ENCODE measurements at regions not wholly inside any gene's neighbourhood (a gene's known extent, or its start where the extent isn't known, plus 50 kb on each side); places are given as distances from the start of the nearest gene placed in this dataset.

DNA sequence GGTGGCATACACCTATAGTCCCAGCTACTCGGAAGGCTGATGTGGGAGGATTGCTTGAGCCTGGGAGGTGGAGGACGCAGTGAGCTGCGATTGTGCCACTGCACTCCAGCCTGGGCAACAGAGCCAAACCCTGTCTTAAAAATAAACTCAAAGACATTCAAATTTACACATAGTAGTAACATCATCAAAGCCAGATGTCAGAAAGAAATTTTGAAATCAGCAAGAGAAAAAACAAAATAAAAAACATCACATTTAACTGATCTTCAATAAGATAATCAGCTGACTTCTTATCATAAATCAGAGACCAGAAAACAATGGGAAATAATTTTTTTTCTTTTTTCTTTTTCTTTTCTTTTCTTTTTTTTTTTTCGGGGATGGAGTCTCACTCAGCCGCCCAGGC, 78.9 kb upstream of the ZCCHC13 start:
- no peak overlapping the region for H3K9ac ChIP-seq (ENCODE audit: low read length)
- H2AFZ ChIP-seq (ENCODE audit: insufficient read depth, low read length, poor library complexity): no peak overlapping the region
- no peaks in the 10 kb centered on the region for H3K27me3 ChIP-seq (ENCODE audit: insufficient read depth, low read length)
- H3K36me3 ChIP-seq (ENCODE audit: control insufficient read depth in 1 of 2, insufficient read depth in 2 of 2, low read length in 2 of 2): peaks cover 4 to 9% of the 10 kb centered on the region in 2 experiments
- H4K12ac ChIP-seq (ENCODE audit: low read depth, low read length): no peak overlapping the region
- no peak overlapping the region for H3K4me2 ChIP-seq (ENCODE audit: low read length)
- no peak for DNase-seq
- H2BK5ac ChIP-seq (ENCODE audit: low read depth, low read length, poor library complexity): no peak overlapping the region
- no peaks in the 10 kb centered on the region for H3K4me1 ChIP-seq (ENCODE audit: control insufficient read depth in 1 of 2, insufficient read depth in 2 of 2, low read length in 2 of 2)
- no peak overlapping the region for H2BK120ac ChIP-seq (ENCODE audit: insufficient read depth, low read length, poor library complexity)
- H3K79me2 ChIP-seq (ENCODE audit: control insufficient read depth, insufficient read depth, low read length, poor library complexity): no peaks in the 10 kb centered on the region
- no peak overlapping the region for H4K91ac ChIP-seq (ENCODE audit: low read depth, low read length)
- no peak overlapping the region for H3K27ac ChIP-seq (ENCODE audit: low read depth, low read length)
- no peak overlapping the region for H3K14ac ChIP-seq (ENCODE audit: low read length)
- no peak overlapping the region for H3K23ac ChIP-seq (ENCODE audit: low read length)
- no peaks in the 10 kb centered on the region for H3K9me3 ChIP-seq (ENCODE audit: insufficient read depth, low read depth, low read length)
- no peak overlapping the region for H4K8ac ChIP-seq (ENCODE audit: low read depth, low read length)
- H3K79me1 ChIP-seq (ENCODE audit: low read length): no peaks in the 10 kb centered on the region
- no peak overlapping the region for H2BK12ac ChIP-seq (ENCODE audit: low read length)
- H3K4ac ChIP-seq (ENCODE audit: low read depth, low read length): no peak overlapping the region
- no peak overlapping the region for H3K4me3 ChIP-seq (ENCODE audit: low read depth, low read length)
- WGBS (ENCODE audit: extremely low coverage, insufficient coverage, insufficient read length): no CpG with 5 or more reads among the region's 5 CpGs
- H2AK5ac ChIP-seq (ENCODE audit: low read length): no peak overlapping the region
- no peak overlapping the region for H3K18ac ChIP-seq (ENCODE audit: low read length)

DNA sequence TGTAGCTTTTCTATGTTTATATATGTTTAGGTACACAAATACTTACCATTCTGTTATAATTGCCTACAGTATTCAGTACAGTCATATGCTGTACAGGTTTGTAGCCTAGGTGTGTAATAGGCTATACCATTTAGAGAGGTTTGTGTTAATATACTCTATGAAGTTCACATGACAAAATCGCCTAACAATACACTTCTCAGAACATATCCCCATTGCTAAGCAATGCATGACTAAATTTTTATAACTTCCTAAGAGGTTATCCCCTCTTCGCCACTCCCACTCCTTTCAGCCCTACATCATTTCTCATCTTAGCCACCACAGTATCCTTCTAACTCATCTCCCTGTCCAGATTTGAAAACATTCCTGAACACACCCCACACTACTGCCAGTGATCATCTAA, 83.7 kb upstream of the ZCCHC13 start:
- no peaks in the 10 kb centered on the region for H3K4me1 ChIP-seq (ENCODE audit: control insufficient read depth in 1 of 2, insufficient read depth in 2 of 2, low read length in 2 of 2)
- no peak overlapping the region for H3K14ac ChIP-seq (ENCODE audit: low read length)
- no peak overlapping the region for H3K4me2 ChIP-seq (ENCODE audit: low read length)
- H2AK5ac ChIP-seq (ENCODE audit: low read length): no peak overlapping the region
- no peak overlapping the region for H3K4ac ChIP-seq (ENCODE audit: low read depth, low read length)
- peaks cover 4 to 16% of the 10 kb centered on the region in 2 experiments for H3K36me3 ChIP-seq (ENCODE audit: control insufficient read depth in 1 of 2, insufficient read depth in 2 of 2, low read length in 2 of 2)
- no peaks in the 10 kb centered on the region for H3K27me3 ChIP-seq (ENCODE audit: insufficient read depth, low read length)
- no peak overlapping the region for H2BK120ac ChIP-seq (ENCODE audit: insufficient read depth, low read length, poor library complexity)
- no peak overlapping the region for H4K91ac ChIP-seq (ENCODE audit: low read depth, low read length)
- no peak overlapping the region for H2AFZ ChIP-seq (ENCODE audit: insufficient read depth, low read length, poor library complexity)
- H4K8ac ChIP-seq (ENCODE audit: low read depth, low read length): no peak overlapping the region
- H3K18ac ChIP-seq (ENCODE audit: low read length): no peak overlapping the region
- no peak overlapping the region for H2BK5ac ChIP-seq (ENCODE audit: low read depth, low read length, poor library complexity)
- DNase-seq: no peak
- H3K79me1 ChIP-seq (ENCODE audit: low read length): no peaks in the 10 kb centered on the region
- no CpG with 5 or more reads among the region's 2 CpGs for WGBS (ENCODE audit: extremely low coverage, insufficient coverage, insufficient read length)
- H3K79me2 ChIP-seq (ENCODE audit: control insufficient read depth, insufficient read depth, low read length, poor library complexity): no peaks in the 10 kb centered on the region
- no peaks in the 10 kb centered on the region for H3K9me3 ChIP-seq (ENCODE audit: insufficient read depth, low read depth, low read length)
- H3K23ac ChIP-seq (ENCODE audit: low read length): no peak overlapping the region
- no peak overlapping the region for H3K27ac ChIP-seq (ENCODE audit: low read depth, low read length)
- H4K12ac ChIP-seq (ENCODE audit: low read depth, low read length): no peak overlapping the region
- H3K9ac ChIP-seq (ENCODE audit: low read length): no peak overlapping the region
- H2BK12ac ChIP-seq (ENCODE audit: low read length): no peak overlapping the region
- no peak overlapping the region for H3K4me3 ChIP-seq (ENCODE audit: low read depth, low read length)

DNA sequence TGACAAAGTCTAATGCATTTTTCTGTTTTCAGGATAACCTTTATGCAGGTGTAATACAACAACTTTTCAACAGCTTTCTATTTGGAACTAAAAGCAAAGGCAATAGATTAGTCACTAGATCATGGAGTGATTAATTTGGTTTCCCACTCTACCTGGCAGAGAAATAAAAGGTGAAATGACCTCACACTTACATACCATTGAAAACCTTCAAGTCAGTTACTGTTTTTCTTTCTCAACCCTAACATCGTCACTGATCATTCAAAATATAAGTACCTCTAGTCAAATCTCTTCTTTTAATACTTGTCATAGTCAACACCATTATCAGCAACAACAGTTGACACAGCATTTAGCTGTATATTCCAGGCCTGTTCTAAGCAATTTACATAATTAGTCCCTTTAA, 85.1 kb upstream of the ZCCHC13 start:
- Histone ChIP-seq H3K79me1 (ENCODE audit: low read length) (no peaks in the 10 kb centered on the region), H3K36me3 (ENCODE audit: control insufficient read depth in 1 of 2, insufficient read depth in 2 of 2, low read length in 2 of 2) (peaks cover 4 to 17% of the 10 kb centered on the region in 2 experiments), H2AFZ (ENCODE audit: insufficient read depth, low read length, poor library complexity) (no peak overlapping the region), H3K4me1 (ENCODE audit: control insufficient read depth in 1 of 2, insufficient read depth in 2 of 2, low read length in 2 of 2) (no peaks in the 10 kb centered on the region), H3K27ac (ENCODE audit: low read depth, low read length) (no peak overlapping the region), H3K27me3 (ENCODE audit: insufficient read depth, low read length) (no peaks in the 10 kb centered on the region), H3K9ac (ENCODE audit: low read length) (no peak overlapping the region), H3K14ac (ENCODE audit: low read length) (no peak overlapping the region), H3K18ac (ENCODE audit: low read length) (no peak overlapping the region), H2BK5ac (ENCODE audit: low read depth, low read length, poor library complexity) (no peak overlapping the region), H3K4ac (ENCODE audit: low read depth, low read length) (no peak overlapping the region), H3K23ac (ENCODE audit: low read length) (no peak overlapping the region), H3K4me2 (ENCODE audit: low read length) (no peak overlapping the region), H4K8ac (ENCODE audit: low read depth, low read length) (no peak overlapping the region), H3K4me3 (ENCODE audit: low read depth, low read length) (no peak overlapping the region), H3K79me2 (ENCODE audit: control insufficient read depth, insufficient read depth, low read length, poor library complexity) (no peaks in the 10 kb centered on the region), H2BK12ac (ENCODE audit: low read length) (no peak overlapping the region), H4K12ac (ENCODE audit: low read depth, low read length) (no peak overlapping the region), H2AK5ac (ENCODE audit: low read length) (no peak overlapping the region), H4K91ac (ENCODE audit: low read depth, low read length) (no peak overlapping the region), H2BK120ac (ENCODE audit: insufficient read depth, low read length, poor library complexity) (no peak overlapping the region), H3K9me3 (ENCODE audit: insufficient read depth, low read depth, low read length) (no peaks in the 10 kb centered on the region)
- DNase-seq: no peak
- WGBS (ENCODE audit: extremely low coverage, insufficient coverage, insufficient read length): no CpG with 5 or more reads among the region's 1 CpG

DNA sequence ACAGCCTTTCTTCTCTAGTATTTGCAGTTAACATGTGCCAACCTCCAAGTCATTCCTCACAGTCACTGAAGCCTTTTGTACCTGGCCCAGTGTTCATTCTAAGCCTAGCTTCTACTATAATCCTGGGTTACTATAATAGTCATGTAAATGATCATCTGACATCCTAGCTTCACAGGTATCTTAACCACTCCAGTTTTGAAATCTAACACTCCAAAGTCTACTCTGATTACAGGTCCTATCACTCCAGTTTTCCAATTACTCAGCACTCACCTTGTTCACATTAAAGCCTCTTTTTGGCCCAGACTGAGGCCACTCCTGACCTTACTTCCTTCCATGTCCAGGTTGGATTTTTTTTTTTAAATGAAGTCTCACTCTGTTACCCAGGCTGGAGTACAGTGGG, 87.6 kb upstream of the ZCCHC13 start:
- Histone ChIP-seq H4K12ac (ENCODE audit: low read depth, low read length) (no peak overlapping the region), H2AK5ac (ENCODE audit: low read length) (no peak overlapping the region), H3K4me1 (ENCODE audit: control insufficient read depth in 1 of 2, insufficient read depth in 2 of 2, low read length in 2 of 2) (no peaks in the 10 kb centered on the region), H3K18ac (ENCODE audit: low read length) (no peak overlapping the region), H3K9ac (ENCODE audit: low read length) (no peak overlapping the region), H3K14ac (ENCODE audit: low read length) (no peak overlapping the region), H3K23ac (ENCODE audit: low read length) (no peak overlapping the region), H2AFZ (ENCODE audit: insufficient read depth, low read length, poor library complexity) (no peak overlapping the region), H4K91ac (ENCODE audit: low read depth, low read length) (no peak overlapping the region), H2BK12ac (ENCODE audit: low read length) (no peak overlapping the region), H3K9me3 (ENCODE audit: insufficient read depth, low read depth, low read length) (no peaks in the 10 kb centered on the region), H3K79me2 (ENCODE audit: control insufficient read depth, insufficient read depth, low read length, poor library complexity) (no peaks in the 10 kb centered on the region), H3K4me2 (ENCODE audit: low read length) (no peak overlapping the region), H4K8ac (ENCODE audit: low read depth, low read length) (no peak overlapping the region), H2BK120ac (ENCODE audit: insufficient read depth, low read length, poor library complexity) (no peak overlapping the region), H3K27me3 (ENCODE audit: insufficient read depth, low read length) (no peaks in the 10 kb centered on the region), H3K4ac (ENCODE audit: low read depth, low read length) (no peak overlapping the region), H3K79me1 (ENCODE audit: low read length) (no peaks in the 10 kb centered on the region), H3K4me3 (ENCODE audit: low read depth, low read length) (no peak overlapping the region), H3K27ac (ENCODE audit: low read depth, low read length) (no peak overlapping the region), H3K36me3 (ENCODE audit: control insufficient read depth in 1 of 2, insufficient read depth in 2 of 2, low read length in 2 of 2) (peaks cover 4 to 16% of the 10 kb centered on the region in 2 experiments), H2BK5ac (ENCODE audit: low read depth, low read length, poor library complexity) (no peak overlapping the region)
- no peak for DNase-seq

Data from trophoblast cell (in vitro differentiated cells and primary cell).